ENCODE measurements at regions not wholly inside any gene's neighbourhood (a gene's known extent, or its start where the extent isn't known, plus 50 kb on each side); places are given as distances from the start of the nearest gene placed in this dataset.

GRCh38 chr1:10900251-10900651 lies 103.8 kb upstream of the CASZ1 start:
- no peak overlapping the region for H3K9ac ChIP-seq (ENCODE audit: low read depth in 1 of 2, low read length in 2 of 2)

GRCh38 chr1:10900691-10901090 lies 104.2 kb upstream of the CASZ1 start:
- H3K36me3 ChIP-seq (ENCODE audit: control insufficient read depth in 4 of 4, insufficient read depth in 3 of 4, low read depth in 1 of 4, low read length in 3 of 4) = no peaks in the 10 kb centered on the region
- no peak overlapping the region for H3K4me3 ChIP-seq (ENCODE audit: low read depth in 1 of 3, low read length in 3 of 3)
- no peaks in the 10 kb centered on the region for H3K27me3 ChIP-seq (ENCODE audit: control insufficient read depth in 4 of 4, insufficient read depth in 4 of 4, low read length in 3 of 4)
- H3K27ac ChIP-seq (ENCODE audit: low read depth in 1 of 2, low read length in 2 of 2) = no peak overlapping the region
- no peaks in the 10 kb centered on the region for H3K4me1 ChIP-seq (ENCODE audit: control insufficient read depth in 4 of 4, insufficient read depth in 4 of 4, low read length in 3 of 4)
- no peak overlapping the region for H3K9ac ChIP-seq (ENCODE audit: low read depth in 1 of 2, low read length in 2 of 2)
- no peaks in the 10 kb centered on the region for H3K9me3 ChIP-seq (ENCODE audit: control insufficient read depth in 4 of 4, low read length in 3 of 4)
- DNase-seq (ENCODE audit: low spot score) = no peak
- 72% methylated on average over 6 of the region's 6 CpGs for WGBS
- no peak for TF ChIP-seq GABPA (IDR thresholded peaks at IDR 0.05 in 1 of 2, conservative IDR thresholded peaks at IDR 0.05 in 1 of 2)
- no peak for TF ChIP-seq HNF4A (conservative IDR thresholded peaks at IDR 0.05)
- TF ChIP-seq HNF4G (IDR thresholded peaks at IDR 0.05) = no peak
- TF ChIP-seq EGR1 (IDR thresholded peaks at IDR 0.05; ENCODE audit: low read depth in 2 of 2) = no peak
- no peak for TF ChIP-seq RXRA (IDR thresholded peaks at IDR 0.05)
- no peak for TF ChIP-seq REST (IDR thresholded peaks at IDR 0.05)
- no peak for TF ChIP-seq NR2F2 (IDR thresholded peaks at IDR 0.05)
- TF ChIP-seq FOXA1 (IDR thresholded peaks at IDR 0.05) = no peak
- TF ChIP-seq TAF1 (conservative IDR thresholded peaks at IDR 0.05) = no peak
- TF ChIP-seq ATF3 (IDR thresholded peaks at IDR 0.05) = no peak
- TF ChIP-seq CTCF (IDR thresholded peaks at IDR 0.05; ENCODE audit: low read depth, low read length, missing input control) = no peak
- TF ChIP-seq SP1 (IDR thresholded peaks at IDR 0.05) = no peak
- TF ChIP-seq JUND (IDR thresholded peaks at IDR 0.05) = no peak
- no peak for TF ChIP-seq YY1 (IDR thresholded peaks at IDR 0.05)
- TF ChIP-seq MAX (IDR thresholded peaks at IDR 0.05) = no peak

More at GRCh38 chr1:10900251-10900651, 103.8 kb upstream of the CASZ1 start:
- no peaks in the 10 kb centered on the region for H3K27me3 ChIP-seq (ENCODE audit: control insufficient read depth in 4 of 4, insufficient read depth in 4 of 4, low read length in 3 of 4)
- 82% methylated on average over 12 of the region's 12 CpGs for WGBS
- H3K9me3 ChIP-seq (ENCODE audit: control insufficient read depth in 4 of 4, low read length in 3 of 4) = no peaks in the 10 kb centered on the region
- DNase-seq (ENCODE audit: low spot score) = no peak
- TF ChIP-seq MAX (IDR thresholded peaks at IDR 0.05) (no peak), HNF4G (IDR thresholded peaks at IDR 0.05) (no peak), RXRA (IDR thresholded peaks at IDR 0.05) (no peak), HNF4A (conservative IDR thresholded peaks at IDR 0.05) (no peak), JUND (IDR thresholded peaks at IDR 0.05) (no peak), ZBTB33 (IDR thresholded peaks at IDR 0.05) (no peak), CTCF (IDR thresholded peaks at IDR 0.05; ENCODE audit: low read depth, low read length, missing input control) (no peak)
- no peaks in the 10 kb centered on the region for H3K4me1 ChIP-seq (ENCODE audit: control insufficient read depth in 4 of 4, insufficient read depth in 4 of 4, low read length in 3 of 4)
- no peak overlapping the region for H3K27ac ChIP-seq (ENCODE audit: low read depth in 1 of 2, low read length in 2 of 2)
- H3K4me3 ChIP-seq (ENCODE audit: low read depth in 1 of 3, low read length in 3 of 3) = no peak overlapping the region
- H3K36me3 ChIP-seq (ENCODE audit: control insufficient read depth in 4 of 4, insufficient read depth in 3 of 4, low read depth in 1 of 4, low read length in 3 of 4) = no peaks in the 10 kb centered on the region
